Mesodermal cell (in vitro differentiated cells): ENCODE measurements at regions not wholly inside any gene's neighbourhood (a gene's known extent, or its start where the extent isn't known, plus 50 kb on each side); places are given as distances from the start of the nearest gene placed in this dataset.

ENCODE experiments used
- H3K27ac ChIP-seq: 2 replicates; pipeline ENCODE4 v1.7.0; 2013; ENCODE audit warnings: mild to moderate bottlenecking, low read depth, low read length, moderate library complexity; ENCODE audit not compliant: severe bottlenecking
- H3K36me3 ChIP-seq: 2 replicates; pipeline ENCODE4 v1.7.1; 2013; ENCODE audit warnings: mild to moderate bottlenecking, low read length, moderate library complexity; ENCODE audit not compliant: control insufficient read depth, insufficient read depth
- H3K4me1 ChIP-seq: one replicate; pipeline ENCODE4 v1.7.1; 2013; ENCODE audit warnings: mild to moderate bottlenecking, low read length; ENCODE audit not compliant: insufficient read depth, control insufficient read depth, poor library complexity, severe bottlenecking
- H3K4me3 ChIP-seq: 2 replicates; pipeline ENCODE4 v1.7.0; 2013; ENCODE audit warnings: low read length, control low read depth, mild to moderate bottlenecking; ENCODE audit not compliant: insufficient read depth, poor library complexity, severe bottlenecking; ENCODE audit errors: extremely low read depth
- H3K9me3 ChIP-seq: 2 replicates; pipeline ENCODE4 v1.7.1; 2013; ENCODE audit warnings: mild to moderate bottlenecking, low read length, moderate library complexity; ENCODE audit not compliant: control insufficient read depth
- WGBS, 2 experiments: methylation state at CpG; one replicate each; pipeline ENCODE4 v1.1.5; 2013; ENCODE audit warnings: missing lambda C conversion rate in 2 of 2; ENCODE audit not compliant: insufficient coverage in 2 of 2; 5-methylcytosine and 5-hydroxymethylcytosine counted together

DNA sequence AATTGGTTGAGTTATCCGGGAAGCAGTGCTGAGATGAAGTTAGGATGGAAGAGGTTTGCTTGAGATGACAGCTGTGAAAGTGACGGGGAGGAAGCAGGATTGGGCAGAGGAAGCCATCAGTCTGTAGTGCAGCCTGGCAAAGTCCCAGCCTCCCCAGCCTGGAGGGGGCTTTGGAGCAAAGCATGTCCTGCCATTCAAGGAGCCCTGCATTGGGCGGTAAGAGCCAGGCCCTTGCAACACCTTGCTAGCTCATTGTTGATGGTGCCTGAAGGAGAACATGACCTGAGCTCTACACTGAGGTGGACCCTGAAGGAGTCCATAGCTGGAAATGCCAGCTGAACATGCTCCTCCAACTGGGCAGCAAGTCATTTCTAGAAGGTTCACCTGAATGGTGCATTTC, 228.9 kb downstream of the ACKR3 start:
- peaks cover 3% of the 10 kb centered on the region for H3K4me1 ChIP-seq
- WGBS, 2 experiments, result 95 to 97% methylated on average over 3 of the region's 3 CpGs
- H3K4me3 ChIP-seq, result no peak overlapping the region
- no peaks in the 10 kb centered on the region for H3K36me3 ChIP-seq
- no peaks in the 10 kb centered on the region for H3K9me3 ChIP-seq
- H3K27ac ChIP-seq, result no peak overlapping the region

DNA sequence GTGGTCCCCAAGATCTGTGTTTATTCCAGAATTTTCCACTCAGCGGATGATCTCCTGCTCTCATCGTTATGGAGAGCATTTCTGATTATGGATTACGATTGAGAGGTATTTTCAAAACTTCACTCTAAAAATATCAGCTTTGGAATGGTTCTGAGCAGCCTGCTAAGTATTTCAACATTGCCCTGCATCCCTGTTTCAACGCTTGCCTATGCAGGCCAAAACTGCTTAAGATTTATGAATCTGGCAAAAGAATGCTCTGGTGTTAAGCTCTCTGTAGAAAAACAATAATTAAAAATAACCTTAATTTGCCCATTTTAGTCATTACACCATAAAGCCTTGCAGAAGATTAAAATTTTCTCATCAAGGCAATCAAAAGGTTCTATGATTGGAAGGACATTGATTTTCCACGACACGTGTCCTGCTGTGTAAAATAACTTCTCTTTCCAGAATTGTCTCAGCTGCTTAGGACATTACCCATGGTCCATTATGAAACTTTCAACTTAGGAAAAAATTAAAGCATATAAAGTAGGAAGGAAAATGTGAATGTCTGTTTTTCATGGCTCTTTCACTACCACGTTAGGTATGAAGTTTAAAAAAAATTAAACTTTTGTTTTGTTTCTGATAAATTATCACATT, 229.9 kb downstream of the ACKR3 start:
- H3K27ac ChIP-seq, result no peak overlapping the region
- WGBS, 2 experiments, result 100% methylated on average over 1 to 2 of the region's 7 CpGs

DNA sequence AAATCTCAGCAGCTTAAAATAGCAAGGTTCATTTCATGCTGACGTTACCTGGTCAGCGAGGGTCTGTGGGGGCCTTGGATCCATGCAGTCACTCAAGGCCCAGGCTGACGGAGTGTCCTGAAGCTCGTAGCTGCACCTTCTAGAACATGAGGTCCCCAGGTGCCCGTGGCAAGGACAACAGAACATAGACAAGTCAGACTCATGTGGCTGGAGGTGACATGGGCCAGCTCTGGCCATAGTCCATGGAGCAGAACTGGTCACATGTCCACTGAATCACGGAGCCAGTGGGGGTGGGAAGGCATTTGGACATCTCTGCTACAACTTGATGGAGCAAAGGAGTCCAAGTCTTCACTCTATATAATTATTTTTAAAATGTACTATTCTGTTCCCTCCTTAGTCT, 233.2 kb downstream of the ACKR3 start:
- no peaks in the 10 kb centered on the region for H3K36me3 ChIP-seq
- no peaks in the 10 kb centered on the region for H3K4me1 ChIP-seq
- peaks cover 6% of the 10 kb centered on the region for H3K9me3 ChIP-seq
- no peak overlapping the region for H3K27ac ChIP-seq
- H3K4me3 ChIP-seq, result no peak overlapping the region
- 89% methylated on average over 5 to 6 of the region's 6 CpGs for WGBS, 2 experiments

More for the DNA sequence above, 229.9 kb downstream of the ACKR3 start:
- no peaks in the 10 kb centered on the region for H3K9me3 ChIP-seq
- no peak overlapping the region for H3K4me3 ChIP-seq
- no peaks in the 10 kb centered on the region for H3K36me3 ChIP-seq
- H3K4me1 ChIP-seq, result no peaks in the 10 kb centered on the region

DNA sequence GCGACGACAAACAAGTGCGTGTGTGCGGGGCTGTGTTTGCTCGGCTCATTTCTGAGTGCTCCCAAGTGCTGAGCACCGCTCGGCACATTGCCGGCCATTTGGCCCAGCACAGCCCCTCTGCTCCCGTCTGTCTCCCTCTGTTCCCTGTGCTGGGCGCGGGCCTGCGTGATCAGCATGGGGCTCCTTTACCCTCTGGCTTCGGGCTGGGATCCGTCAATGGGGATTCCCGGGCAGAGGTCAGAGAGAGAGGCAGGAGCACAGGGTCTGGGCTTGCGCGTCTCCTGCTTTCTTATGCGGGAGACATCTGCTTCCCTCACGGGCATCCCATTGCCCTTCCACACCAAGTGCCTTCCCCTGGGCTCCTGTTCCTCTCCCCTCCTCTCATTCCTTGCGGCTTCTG, 234.0 kb downstream of the ACKR3 start:
- Histone ChIP-seq H3K27ac (no peak overlapping the region), H3K9me3 (peaks cover 9% of the 10 kb centered on the region), H3K4me1 (no peaks in the 10 kb centered on the region), H3K4me3 (no peak overlapping the region), H3K36me3 (no peaks in the 10 kb centered on the region)
- 72 to 83% methylated on average over 15 to 19 of the region's 20 CpGs for WGBS, 2 experiments

DNA sequence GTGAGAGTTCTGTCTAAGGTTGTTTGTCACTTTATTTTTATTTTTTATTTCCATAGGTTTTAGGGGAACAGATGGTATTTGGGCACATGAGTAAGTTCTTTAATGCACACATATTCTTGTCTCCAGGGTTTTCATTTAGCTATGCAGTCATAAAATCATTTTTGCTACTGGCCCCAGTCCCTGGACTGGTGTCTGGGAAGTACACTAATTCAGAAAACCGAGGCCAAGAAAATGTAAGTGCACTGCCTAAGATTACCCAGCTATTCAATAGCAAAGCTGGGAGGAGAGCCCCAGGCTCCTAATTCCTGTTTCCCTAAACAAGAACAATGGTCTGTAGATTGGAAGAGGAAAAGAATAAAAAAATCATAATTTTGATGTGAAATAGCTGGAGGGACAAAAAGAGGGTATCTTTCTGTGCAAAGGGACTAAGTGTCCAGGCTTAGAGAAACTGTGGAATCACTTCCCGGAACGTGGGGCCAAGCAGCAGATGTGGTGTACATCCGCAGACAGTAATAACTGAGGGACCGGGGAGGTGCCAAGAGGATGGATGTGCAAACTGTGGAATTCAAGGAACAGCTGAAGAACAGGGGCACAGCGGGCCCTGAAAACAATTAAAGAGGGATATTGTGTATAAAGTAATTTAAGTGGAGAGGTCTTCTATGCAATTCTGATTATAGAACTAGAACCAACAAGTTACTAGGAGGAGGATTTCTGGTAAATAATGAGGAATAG, 236.3 kb downstream of the ACKR3 start:
- WGBS, 2 experiments, result 92 to 95% methylated on average over 4 to 5 of the region's 6 CpGs
- Histone ChIP-seq H3K9me3 (peaks cover 17% of the 10 kb centered on the region), H3K4me1 (no peaks in the 10 kb centered on the region), H3K4me3 (no peak overlapping the region), H3K27ac (no peak overlapping the region), H3K36me3 (no peaks in the 10 kb centered on the region)

DNA sequence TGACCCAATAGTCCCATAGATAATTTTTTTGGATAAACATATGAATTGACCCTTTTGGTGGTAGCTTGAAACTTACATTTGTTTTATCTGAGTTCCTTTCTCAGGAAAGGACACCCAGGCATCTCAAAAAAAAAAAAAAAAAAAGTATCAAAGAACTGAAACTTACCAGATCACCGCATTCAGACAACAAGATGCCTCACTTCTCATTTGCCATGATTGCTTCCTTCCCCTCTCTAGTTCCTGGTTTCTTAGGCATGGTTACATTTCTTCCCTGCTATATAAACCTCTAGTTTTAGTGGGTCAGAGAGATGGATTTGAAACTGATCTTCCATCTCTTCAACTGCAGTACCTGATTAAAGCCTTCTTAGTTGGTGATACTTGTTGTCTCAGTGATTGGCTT, 240.1 kb downstream of the ACKR3 start:
- no peak overlapping the region for H3K27ac ChIP-seq
- WGBS, 2 experiments, result no CpG with 5 or more reads among the region's 1 CpG
- no peaks in the 10 kb centered on the region for H3K36me3 ChIP-seq
- no peaks in the 10 kb centered on the region for H3K4me1 ChIP-seq
- no peak overlapping the region for H3K4me3 ChIP-seq
- H3K9me3 ChIP-seq, result peaks cover 17% of the 10 kb centered on the region

DNA sequence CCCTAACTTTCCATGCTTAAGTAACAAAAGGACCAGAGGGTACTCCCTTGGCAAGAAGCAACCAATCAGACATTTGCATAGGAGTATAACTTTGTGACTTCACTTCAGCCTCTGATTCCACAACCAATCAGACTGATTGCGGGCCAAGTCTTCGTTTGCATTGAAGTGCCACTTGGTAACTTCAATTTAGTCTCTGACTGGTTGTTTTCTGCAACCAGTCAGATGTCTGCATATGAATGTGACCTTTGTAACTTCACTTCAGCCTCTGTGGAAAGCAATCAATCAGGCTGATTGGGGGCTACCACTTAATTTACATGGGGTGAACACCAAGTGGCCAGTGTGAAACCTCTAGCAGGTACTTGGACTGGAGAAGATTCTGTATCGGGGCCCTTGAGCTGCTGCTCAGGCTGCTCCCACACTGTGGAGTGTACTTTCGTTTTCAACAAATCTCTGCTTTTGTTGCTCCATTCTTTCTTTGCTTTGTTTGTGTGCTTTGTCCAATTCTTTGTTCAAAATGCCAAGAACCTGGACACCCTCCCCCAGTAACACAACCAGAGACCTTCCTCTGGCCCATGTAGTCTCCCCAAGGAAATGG, 241.5 kb downstream of the ACKR3 start:
- 79 to 93% methylated on average over 3 to 4 of the region's 4 CpGs for WGBS, 2 experiments
- Histone ChIP-seq H3K27ac (no peak overlapping the region), H3K4me3 (no peak overlapping the region), H3K4me1 (no peaks in the 10 kb centered on the region), H3K36me3 (no peaks in the 10 kb centered on the region), H3K9me3 (peaks cover 17% of the 10 kb centered on the region)

DNA sequence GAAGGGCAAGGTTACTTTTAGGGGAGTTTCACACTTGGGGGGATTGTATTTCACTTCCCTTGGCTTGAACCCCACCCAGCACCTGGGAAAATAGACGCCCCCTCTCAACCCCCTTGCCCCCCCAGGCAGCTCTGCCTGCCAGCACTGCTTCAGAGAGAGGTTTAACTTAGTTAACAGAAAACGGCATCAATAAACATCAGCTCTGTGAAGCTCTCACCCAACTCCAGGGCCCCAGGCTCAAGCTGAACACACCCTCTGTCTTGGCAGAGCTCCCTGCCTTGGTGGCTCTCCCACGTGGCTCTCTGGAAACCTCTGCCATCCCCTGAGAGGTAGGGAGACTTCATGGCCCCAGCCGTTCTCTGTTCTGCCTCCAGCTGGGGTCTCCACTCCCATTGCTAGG, 244.1 kb downstream of the ACKR3 start:
- WGBS, 2 experiments, result 44 to 86% methylated on average over 2 of the region's 4 CpGs
- Histone ChIP-seq H3K9me3 (peaks cover 7% of the 10 kb centered on the region), H3K27ac (no peak overlapping the region), H3K4me3 (no peak overlapping the region), H3K4me1 (no peaks in the 10 kb centered on the region), H3K36me3 (no peaks in the 10 kb centered on the region)

DNA sequence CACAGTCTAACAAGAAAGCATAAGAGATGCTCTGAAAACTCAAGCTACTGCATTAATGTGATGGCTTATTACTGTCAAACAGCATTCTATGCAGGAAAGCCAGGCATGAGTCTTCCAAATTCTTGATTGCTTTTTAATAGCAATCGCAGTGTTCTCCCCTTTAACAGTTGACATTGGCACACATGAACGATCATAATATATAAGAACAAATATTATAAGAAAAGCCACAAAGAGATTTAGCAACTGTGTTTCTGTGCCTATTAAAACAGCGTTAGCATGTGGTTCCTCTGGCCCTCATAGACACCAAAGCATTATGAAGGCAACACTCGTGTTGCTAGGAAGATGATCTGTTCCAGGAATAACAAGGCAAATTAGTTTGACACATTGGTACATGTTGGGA, 245.0 kb downstream of the ACKR3 start:
- Histone ChIP-seq H3K36me3 (no peaks in the 10 kb centered on the region), H3K4me3 (no peak overlapping the region), H3K27ac (no peak overlapping the region), H3K4me1 (no peaks in the 10 kb centered on the region), H3K9me3 (peaks cover 3% of the 10 kb centered on the region)
- 87% methylated on average over 3 of the region's 4 CpGs; no CpG with 5 or more reads in 1 of the 2 experiments for WGBS, 2 experiments

DNA sequence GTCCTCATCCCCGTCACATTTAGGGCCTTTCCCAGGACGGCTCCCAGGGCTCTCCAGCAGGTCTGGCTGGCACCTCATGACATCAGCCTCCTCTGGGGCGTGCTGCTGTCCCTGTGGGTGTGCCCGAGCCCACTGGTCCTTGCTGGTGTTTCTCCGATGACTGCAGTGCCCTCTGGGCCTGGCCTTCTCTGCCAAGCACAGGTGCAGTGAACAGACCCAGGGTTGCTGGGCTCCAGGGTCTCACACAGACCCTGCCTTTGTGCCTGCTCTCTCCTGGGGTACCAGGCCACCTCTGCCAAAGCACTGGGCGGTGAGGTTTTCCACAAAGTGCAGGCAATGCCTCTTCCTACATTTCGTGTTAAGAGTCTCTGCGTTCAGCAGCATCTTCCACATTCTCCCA, 246.1 kb downstream of the ACKR3 start:
- 90 to 94% methylated on average over 7 to 8 of the region's 8 CpGs for WGBS, 2 experiments
- Histone ChIP-seq H3K4me3 (no peak overlapping the region), H3K36me3 (no peaks in the 10 kb centered on the region), H3K4me1 (no peaks in the 10 kb centered on the region), H3K27ac (no peak overlapping the region), H3K9me3 (no peaks in the 10 kb centered on the region)
